NCI-H1105 (cell line): ENCODE measurements at regions not wholly inside any gene's neighbourhood (a gene's known extent, or its start where the extent isn't known, plus 50 kb on each side); places are given as distances from the start of the nearest gene placed in this dataset.
"Not testable (repeated sequence)": the region's sequence is repeated elsewhere in the genome, so short reads cannot be mapped to it uniquely, and the experiment has no call there.

ENCODE experiments used
- DNase-seq: peaks from one replicate; lab custom pipeline; 2025; lab: John Stamatoyannopoulos, UW

DNA sequence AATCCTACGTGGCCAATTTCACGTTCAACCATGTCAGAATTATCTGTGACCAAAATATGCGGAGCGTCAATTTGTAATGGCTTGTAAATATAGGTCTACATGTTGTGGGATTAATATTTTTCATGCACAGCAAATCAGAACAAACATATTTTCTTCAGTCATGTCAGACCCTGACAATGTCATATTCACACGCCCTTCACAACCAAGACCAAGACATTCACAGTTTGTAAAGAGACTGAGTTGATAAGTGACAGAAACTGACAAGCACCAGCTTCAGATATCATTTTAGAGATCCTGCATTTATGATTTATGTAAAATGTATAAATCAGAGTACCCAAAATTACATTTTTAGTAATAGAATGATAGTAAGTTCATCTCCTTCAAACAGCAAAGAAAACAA lies 57.3 kb upstream of the NOVA1 start:
- no peak for DNase-seq

DNA sequence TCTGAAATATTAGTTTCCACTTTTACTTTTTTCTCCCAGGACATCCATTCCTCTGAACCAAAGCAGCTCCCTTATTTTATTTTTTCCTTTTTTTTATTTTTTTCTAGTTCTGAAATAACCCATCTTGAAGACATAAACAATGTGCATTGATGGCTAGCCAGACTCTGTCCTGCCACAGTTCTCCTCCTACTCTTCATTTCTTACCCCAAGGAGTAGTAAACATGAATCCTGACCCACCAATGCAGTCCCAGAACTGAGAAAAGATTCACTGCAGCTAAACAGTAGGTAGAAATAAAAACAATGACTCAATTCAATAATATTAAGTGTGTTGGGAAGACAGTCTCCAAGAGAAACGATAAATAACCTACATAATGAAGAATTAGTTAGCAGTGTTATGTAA lies 65.7 kb upstream of the NOVA1 start:
- no peak for DNase-seq

DNA sequence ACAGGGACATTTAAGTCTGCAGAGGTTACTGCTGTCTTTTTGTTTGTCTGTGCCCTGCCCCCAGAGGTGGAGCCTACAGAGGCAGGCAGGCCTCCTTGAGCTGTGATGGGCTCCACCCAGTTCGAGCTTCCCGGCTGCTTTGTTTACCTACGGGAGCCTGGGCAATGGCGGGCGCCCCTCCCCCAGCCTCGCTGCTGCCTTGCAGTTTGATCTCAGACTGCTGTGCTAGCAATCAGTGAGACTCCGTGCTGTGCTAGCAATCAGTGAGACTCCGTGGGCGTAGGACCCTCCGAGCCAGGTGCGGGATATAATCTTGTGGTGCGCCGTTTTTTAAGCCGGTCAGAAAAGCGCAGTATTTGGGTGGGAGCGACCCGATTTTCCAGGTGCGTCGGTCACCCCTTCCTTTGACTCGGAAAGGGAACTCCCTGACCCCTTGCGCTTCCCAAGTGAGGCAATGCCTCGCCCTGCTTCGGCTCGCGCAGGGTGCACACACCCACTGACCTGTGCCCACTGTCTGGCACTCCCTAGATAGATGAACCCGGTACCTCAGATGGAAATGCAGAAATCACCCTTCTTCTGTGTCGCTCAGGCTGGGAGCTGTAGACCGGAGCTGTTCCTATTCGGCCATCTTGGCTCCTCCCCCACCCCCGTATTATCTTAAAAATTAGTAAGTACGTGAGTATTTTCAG lies 81.0 kb upstream of the NOVA1 start:
- DNase-seq = not testable (repeated sequence)

DNA sequence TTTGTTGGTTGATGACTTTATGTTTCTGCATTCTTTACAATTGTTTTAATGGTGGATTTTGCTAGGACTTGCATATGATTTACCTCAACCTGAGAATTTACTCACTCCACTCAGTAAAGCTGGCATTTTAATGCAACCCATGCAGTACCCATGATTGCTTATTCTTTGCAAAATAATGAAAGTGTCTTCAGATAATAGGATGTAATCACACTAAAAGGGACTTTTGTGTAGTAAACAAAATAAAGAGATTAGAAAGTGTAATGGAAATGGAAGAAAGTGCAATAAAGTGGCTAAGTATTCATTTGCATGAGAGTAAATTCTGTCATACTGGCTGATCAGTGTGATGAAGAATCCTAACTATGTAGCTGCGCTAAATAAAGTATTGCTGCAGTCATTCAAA lies 87.6 kb upstream of the NOVA1 start:
- DNase-seq = no peak

DNA sequence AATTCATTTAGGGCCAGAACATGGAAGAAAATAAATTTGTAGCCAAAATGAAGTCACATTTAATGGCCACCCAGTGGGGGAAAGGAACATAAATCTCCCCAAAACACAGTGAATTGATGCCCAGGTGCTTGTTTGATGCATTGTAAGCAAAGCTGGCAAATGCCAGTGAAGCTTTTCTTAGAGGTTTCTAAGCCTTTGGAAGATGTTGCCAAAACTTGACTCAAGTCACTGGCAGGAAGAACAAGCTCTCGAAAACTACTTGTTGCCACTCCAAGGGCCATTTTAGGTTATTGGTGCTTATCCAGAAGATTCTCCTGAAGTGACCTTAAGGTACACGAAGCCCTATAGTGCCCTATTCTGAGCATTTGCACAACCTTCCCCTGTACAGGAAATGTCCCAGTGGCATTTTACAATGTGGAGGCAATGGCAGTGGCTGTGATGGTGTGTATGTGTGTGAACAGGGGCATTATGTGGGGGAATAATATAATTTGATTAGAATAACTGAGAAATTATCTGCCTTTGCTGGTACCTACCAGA lies 89.5 kb upstream of the NOVA1 start:
- no peak for DNase-seq

DNA sequence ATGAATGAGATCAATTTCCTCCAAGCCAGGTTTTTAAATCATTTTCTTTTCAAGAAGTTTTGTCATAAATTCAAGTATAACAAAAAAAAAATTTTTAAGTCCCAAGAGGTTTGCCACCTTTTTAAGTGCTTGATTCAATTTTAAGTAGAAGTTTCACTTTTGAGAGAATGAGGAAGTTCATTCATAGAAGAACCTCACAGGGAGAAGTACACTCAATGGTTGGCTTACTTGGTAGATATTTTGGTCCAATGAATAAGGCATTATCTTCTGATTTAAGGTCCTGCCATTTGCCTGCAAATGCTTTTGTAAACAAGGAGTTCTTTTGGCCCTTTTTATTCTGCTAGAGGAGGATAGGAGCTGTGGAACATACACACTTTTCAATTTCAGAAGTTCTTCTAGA lies 96.7 kb upstream of the NOVA1 start:
- DNase-seq = no peak

DNA sequence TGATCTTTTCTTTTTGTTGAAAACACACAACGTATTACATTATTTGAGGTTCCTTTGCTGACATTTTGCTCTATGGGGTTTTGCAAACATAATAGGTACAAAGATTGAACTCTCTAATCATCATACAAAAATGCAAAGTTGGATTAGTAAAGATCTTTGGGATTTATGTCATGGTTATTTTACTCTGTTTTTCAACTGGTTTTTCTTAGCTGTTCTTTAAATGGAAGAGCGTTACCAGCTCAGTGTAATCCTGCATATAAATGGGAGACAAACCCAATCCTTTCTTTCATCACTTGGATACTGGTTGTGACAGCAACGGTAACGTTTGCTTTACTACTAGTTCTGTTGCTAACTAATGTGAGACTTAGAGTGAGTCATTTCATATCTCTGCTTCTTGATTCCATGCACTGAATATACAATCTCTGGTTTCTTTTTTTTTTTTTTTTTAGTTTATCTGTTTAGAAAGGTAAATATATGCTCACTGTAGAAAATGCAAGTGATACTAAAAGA lies 104.9 kb upstream of the NOVA1 start:
- DNase-seq = no peak

DNA sequence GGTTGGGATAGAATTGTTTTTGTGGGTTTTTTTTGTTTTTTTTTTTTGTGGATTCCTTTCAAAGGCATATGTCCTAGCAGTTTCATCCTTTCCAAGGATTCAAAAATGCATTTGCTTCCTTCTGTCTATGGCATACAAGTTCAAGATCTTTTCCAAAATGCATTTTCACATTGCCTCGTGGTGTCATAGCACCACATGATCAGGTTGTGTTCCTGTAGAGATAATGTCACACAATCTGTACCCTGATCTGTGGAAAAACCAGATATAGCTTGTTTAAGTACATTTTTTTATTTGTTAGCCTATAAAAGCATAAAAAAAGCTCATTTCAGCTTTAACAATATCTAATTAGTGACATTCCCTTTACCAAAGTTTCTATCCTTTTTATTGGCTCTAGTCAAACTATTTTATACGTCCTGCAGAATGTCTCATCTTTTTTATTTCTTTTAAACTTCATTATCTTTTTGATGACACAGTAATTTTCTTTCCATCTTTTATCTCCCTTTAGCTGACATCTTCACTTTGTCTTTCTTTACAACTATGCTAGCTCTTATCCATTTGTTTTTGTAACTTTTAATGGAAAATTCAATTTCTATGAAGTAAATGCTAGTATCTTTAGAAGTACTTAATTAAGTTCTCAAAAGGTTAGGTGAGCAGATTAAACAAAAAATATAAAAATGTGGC lies 106.0 kb upstream of the NOVA1 start:
- DNase-seq = no peak

DNA sequence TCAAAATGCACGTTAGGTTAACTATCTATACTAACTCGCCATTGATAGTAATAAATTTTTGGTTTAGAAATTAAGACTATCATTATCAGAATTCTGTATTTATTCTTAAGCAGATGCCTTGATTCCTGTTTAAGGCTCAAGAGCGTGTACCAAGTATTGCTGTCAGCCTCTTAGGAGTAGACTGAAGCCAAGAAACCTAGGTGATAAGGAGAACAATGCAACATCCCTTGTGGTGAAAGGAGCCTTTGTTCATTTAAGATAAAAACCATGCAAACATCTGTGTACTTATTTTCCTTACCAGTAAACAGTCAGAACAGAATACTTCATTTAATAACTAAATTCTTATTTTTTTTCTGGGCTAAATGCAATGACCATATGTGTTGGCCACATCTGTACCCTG lies 109.4 kb upstream of the NOVA1 start:
- DNase-seq = no peak

DNA sequence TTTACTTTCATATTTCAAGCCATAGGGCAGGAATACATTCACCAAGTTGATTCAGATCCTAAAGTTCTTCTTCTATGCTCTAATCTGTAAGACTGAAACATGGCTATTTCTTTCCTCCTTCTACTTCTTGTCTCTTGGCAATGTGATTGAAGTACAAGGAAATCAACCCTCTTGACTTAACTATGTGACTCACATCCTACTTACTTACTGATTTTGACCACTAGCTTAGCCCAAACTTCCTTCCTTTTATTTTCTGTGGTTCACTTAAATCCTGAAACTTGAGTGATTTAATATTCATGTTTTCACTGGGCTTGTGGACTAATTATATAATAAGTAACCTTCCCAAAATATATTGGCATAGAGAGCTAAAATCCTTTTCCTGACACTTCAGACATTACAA lies 111.2 kb upstream of the NOVA1 start:
- no peak for DNase-seq

DNA sequence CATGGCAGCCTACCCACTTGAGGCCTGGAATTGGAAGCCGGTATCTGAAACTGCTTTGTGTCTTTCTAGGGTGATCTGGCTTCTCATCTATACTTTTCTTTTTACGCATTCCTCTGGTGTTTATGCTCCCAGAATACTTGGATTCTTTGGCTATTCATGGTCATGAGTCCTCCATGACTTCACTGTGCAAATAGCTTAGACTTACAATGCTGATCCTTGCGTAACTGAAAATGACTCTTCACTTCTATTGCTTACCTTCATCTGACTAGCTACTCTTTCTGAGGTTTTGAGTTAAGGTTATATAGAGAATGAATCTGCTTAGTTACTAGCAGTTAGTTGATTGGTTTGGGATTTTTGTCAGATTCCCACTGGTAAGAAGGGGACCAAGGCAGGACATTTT lies 121.7 kb upstream of the NOVA1 start:
- no peak for DNase-seq

DNA sequence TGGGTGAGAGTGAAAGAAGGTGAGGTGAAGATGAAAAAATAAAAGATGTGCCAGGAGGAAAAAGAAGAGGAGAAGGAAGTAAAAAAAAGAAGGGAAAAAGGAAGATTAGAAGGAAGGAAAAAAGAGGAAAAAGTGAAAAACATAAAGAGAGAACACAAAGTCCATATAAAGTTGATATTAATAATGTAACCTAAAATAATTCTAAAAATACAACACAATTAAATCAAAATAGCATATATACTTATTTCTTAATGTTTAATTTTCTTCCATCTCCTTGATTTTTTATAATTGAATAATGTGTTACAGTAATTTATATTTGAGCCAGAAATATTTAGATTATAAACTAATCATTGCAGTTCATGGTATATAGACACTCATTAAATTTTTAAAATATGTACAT lies 124.4 kb upstream of the NOVA1 start:
- DNase-seq = no peak

DNA sequence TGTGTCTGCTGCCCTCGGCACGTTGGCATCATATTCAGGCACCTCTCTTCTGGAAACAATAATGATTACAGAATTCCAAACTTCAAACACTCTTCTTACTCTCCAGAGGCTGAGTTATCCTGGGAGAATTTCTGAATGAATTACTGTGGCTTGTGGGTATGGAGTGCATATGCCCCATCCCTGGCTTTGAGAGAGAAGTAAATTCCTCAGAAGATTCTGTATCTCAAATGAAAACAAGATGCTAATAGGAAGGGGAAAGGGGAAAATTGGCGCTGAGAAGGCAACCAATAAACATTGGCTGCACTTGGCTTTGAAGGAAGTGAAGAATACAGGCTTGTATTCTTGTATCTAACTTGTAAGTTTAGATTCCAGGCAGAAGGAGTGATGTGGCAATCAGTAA lies 132.0 kb upstream of the NOVA1 start:
- no peak for DNase-seq

DNA sequence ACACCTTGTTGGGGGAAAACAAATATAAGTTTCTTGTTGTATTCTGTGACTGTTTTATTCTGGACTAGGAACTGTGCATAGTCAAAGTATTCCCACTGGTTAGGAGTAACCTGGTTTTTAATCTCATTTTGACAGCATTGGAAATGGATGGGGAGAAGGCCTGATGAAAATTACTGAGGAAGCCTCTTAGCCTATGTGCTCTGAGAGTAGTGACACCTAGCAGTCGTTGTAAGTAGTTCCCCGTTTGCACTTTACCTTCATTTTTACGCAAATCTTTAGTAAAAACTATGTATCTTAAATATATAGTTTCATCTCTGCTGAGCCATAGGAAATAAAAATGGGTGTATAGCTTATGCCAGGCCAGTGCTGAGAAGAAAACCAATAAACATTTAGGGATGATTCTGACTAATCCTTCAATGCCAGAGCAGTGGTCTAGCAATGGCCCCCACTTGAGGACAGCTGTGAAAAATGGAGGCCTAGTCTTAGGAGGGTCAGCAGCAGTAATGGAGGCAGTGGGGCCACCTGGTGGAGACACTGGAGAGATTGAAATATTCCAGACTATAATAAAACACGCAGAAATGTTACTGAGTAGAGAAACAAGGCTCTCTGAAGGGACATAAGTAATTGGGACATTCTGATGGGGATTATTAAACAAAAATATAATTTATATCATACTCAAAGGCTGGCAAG lies 133.2 kb upstream of the NOVA1 start:
- no peak for DNase-seq

DNA sequence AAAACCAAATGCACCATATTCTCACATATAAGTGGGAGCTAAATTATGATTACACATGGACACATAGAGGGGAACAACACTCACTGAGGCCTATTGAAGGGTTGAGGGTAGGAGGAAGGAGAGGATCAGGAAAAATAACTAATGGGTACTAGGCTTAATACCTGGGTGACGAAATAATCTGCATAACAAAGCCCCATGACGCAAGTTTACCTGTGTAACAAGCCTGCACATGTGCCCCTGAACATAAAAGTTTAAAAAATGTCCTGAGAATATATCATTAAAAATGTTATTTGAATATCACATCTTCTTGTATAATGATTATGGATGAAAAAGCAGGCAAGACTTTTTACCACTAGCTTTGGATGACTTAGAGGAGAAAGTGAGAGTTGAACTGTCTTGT lies 138.0 kb upstream of the NOVA1 start:
- DNase-seq = no peak

DNA sequence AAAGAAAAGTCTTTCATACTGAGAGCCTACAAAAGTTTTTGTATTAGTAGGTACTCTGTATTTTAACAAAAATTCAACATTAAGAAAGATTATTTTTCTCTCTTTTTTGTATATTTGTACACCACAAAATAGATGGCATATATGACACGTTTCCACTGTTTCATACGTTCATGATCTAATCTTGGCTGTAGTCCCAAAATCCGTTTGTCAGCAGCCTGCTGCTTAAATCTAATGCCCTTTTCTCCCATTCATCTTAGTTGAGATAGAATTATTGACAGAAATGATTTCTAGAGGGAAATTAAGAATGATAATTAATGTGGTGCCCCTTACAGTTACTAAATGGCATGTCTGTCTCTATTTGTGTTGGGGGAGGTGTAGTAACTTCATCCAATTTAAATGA lies 140.7 kb upstream of the NOVA1 start:
- DNase-seq = no peak

DNA sequence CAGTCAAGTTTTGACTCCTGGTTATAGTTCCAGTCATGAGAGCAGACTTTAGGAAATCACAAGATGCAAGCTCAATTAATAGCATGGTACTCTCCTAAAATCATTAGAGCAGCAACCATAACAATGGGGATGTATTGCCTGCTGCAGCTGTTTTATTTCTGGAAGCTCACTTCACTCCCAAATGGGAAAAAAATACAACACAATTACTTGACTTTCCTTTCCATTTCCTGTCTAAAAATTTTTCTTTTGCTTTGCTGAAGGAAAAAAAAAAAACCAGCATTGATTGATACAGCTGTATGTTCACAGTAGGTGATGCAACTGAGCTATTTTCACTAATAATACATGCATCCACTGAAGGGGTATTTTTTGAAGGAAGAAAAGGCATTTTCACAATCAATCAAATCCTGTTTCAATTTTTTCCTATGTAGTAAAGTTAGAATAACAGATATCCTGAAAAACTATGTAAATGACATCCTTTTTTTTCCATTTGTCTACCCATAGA lies 143.9 kb upstream of the NOVA1 start:
- no peak for DNase-seq

DNA sequence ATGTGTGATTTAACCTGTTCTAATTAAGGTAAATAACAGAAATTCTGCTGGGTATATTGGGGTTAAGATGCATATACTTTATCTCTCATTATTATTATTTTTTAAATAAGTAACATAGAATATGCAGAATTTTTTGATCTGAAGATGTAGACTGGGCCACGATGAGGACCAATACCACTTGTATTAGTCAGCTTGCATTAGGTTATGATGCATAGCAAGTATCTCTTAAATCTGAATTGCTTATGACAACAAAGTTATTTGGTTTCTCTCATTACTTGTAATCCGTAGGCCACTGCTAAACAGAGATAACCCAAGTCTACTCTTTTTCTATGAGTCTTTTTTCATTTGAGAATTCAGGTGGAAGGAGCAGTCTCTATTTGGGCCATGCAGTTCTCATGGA lies 145.5 kb upstream of the NOVA1 start:
- DNase-seq = no peak

DNA sequence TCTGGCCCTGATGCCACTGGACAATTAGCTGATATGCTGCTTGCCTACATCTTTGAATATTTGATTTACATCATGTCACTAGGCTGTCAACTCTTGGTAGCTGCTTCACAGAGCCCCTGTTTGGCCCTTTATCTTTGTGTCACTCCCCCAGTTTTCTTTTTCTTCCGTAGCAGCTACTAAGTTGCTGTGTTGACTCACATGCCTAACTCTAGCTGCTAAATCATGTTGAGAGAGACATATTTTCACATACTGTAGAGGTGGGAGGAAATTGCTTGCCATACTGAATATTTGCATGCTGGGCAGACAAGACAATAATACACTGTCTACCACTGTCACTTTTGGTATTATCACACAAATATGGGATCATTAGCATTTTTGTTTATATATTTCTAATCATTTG lies 147.1 kb upstream of the NOVA1 start:
- DNase-seq = no peak

DNA sequence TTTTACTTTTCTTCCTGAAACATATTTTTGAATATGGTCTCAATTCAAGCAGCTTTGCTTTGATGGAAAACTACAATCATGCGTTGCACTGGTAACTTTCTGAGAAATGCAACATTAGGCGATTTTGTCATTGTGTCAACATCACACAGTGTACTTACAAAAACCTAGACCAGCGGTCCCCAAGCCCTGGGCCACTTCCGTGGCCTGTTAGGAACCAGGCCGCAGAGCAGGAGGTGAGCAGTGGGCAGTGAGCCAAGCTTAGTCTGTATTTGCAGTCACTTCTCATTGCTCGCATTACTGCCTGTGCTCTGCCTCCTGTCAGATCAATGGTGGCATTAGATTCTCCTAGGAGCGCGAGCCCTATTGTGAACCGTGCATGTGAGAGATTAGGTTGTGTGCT lies 163.7 kb upstream of the NOVA1 start:
- no peak for DNase-seq

DNA sequence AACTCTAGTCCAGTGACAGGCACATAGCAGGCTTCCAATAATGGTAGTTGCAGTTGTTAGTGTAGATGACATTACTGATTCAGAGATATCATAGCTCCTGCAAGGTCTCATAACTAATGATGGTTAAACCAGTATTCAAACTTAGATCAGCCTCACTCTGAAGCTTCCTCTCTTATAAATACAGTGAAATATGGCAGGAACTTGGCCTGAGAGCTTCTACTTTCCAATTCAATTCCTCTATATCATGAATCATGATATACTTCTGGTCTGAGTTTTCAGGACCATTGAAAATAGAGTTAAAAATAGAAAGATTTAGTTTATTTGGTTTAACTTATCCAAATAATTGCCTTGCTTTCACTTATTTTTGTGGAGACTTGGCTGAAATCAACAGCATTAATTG lies 167.5 kb upstream of the NOVA1 start:
- no peak for DNase-seq

DNA sequence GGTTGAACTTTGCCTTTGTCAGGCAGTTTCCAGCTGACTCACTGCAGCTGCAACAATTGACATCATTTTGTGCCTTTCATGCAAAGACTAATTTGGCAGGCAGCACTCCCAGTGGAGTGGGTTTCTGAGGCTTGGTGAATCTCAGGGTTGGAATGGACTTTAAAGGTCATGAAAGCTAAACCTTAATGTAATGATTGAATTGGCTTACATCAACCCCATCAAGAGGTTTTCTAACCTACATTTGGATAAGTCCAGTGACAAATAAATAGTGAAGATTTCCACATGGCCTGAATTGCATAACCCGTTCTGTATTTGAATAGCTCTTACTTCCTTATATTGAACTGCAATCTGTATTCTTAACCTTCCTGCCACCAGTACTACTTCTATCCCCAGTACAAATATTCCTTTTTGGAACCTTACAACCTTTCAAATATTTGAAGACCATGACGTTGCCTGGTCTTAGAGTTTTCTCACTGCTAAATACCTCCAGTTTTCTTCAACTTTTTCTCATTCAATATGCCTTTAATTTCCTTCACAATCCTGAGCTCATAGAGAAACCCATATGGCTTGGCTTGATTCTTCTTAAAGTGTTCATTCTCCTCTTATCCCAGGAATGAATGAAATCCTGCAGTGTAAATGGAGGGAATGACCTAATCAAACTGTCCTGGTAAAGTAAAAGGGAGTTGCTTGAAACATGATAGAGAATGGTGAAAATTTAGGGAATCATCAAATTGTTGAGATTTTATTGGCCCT lies 168.1 kb upstream of the NOVA1 start:
- no peak for DNase-seq
